ENCODE measurements at regions not wholly inside any gene's neighbourhood (a gene's known extent, or its start where the extent isn't known, plus 50 kb on each side); places are given as distances from the start of the nearest gene placed in this dataset.

- TF ChIP-seq CTCF (IDR thresholded peaks at IDR 0.05) (peak; percentile 79), ZFX (IDR thresholded peaks at IDR 0.05; ENCODE audit: borderline replicate concordance) (no peak)
Measured at GRCh38 chr11:92340839-92341238, 116.2 kb downstream of the FAT3 start.
